HG03103 (cell line): ENCODE measurements at regions not wholly inside any gene's neighbourhood (a gene's known extent, or its start where the extent isn't known, plus 50 kb on each side); places are given as distances from the start of the nearest gene placed in this dataset.
"Not testable (repeated sequence)": the region's sequence is repeated elsewhere in the genome, so short reads cannot be mapped to it uniquely, and the experiment has no call there.

Experiments
- ATAC-seq: cut with Tn5 transposase; IDR thresholded peaks from one replicate; pipeline ENCODE4 v1.9.1; 2021; ENCODE audit warnings: low read depth; ENCODE audit not compliant: unreplicated experiment

GRCh38 chr5:77871946-77872345 lies 95.8 kb upstream of the TBCA start:
- no peak for ATAC-seq

- no peak for ATAC-seq
Measured at GRCh38 chr5:77871016-77871415, 94.9 kb upstream of the TBCA start.

GRCh38 chr5:77869116-77869798 lies 93.1 kb upstream of the TBCA start:
- ATAC-seq, result no peak

GRCh38 chr5:77867914-77868313 lies 91.8 kb upstream of the TBCA start:
- no peak for ATAC-seq

- no peak for ATAC-seq
Measured at GRCh38 chr5:77867194-77867691, 91.1 kb upstream of the TBCA start.

GRCh38 chr5:77866198-77866597 lies 90.1 kb upstream of the TBCA start:
- ATAC-seq, result no peak

GRCh38 chr5:77864997-77865396 lies 88.9 kb upstream of the TBCA start:
- no peak for ATAC-seq

GRCh38 chr5:77863181-77863580 lies 87.0 kb upstream of the TBCA start:
- ATAC-seq, result no peak

- ATAC-seq, result no peak
Measured at GRCh38 chr5:77861576-77861975, 85.4 kb upstream of the TBCA start.

- no peak for ATAC-seq
Measured at GRCh38 chr5:77859306-77859705, 83.2 kb upstream of the TBCA start.

GRCh38 chr5:77858678-77859077 lies 82.5 kb upstream of the TBCA start:
- not testable (repeated sequence) for ATAC-seq

- ATAC-seq, result no peak
Measured at GRCh38 chr5:77855369-77855768, 79.2 kb upstream of the TBCA start.

GRCh38 chr5:77853353-77853907 lies 77.3 kb upstream of the TBCA start:
- no peak for ATAC-seq

- no peak for ATAC-seq
Measured at GRCh38 chr5:77852514-77853352, 76.6 kb upstream of the TBCA start.

- ATAC-seq, result no peak
Measured at GRCh38 chr5:77852068-77852513, 76.0 kb upstream of the TBCA start.

- ATAC-seq, result no peak
Measured at GRCh38 chr5:77851176-77852067, 75.3 kb upstream of the TBCA start.

- ATAC-seq, result no peak
Measured at GRCh38 chr5:77850536-77851175, 74.5 kb upstream of the TBCA start.

GRCh38 chr5:77849308-77849900 lies 73.3 kb upstream of the TBCA start:
- ATAC-seq, result no peak

GRCh38 chr5:77847814-77848290 lies 71.7 kb upstream of the TBCA start:
- no peak for ATAC-seq

GRCh38 chr5:77847129-77847460 lies 71.0 kb upstream of the TBCA start:
- ATAC-seq, result no peak
